ENCODE measurements at regions not wholly inside any gene's neighbourhood (a gene's known extent, or its start where the extent isn't known, plus 50 kb on each side); places are given as distances from the start of the nearest gene placed in this dataset.

DNA sequence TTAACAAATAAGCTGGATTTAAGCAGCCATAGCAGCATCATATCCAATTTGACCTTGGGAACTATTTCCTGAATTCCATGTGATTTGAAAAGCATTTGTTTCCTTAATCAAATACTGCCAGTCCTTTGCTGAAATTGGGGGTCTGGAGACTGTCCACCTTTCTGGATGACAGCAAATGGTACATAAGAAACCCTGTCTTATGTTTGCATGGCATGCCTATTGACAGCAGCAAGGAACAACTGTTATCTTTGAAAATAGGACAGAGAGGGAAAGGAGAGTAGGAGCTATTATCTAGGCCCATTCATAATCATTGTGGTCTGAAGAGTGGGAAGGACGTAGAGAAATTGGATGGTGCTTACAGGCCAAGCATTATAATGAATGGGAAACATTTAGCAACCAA, 129.2 kb upstream of the CTNNA2 start:
- H3K9me2 ChIP-seq (ENCODE audit: insufficient read depth) = no peaks in the 10 kb centered on the region
- no peak overlapping the region for H3K4me2 ChIP-seq (ENCODE audit: low read length)
- intact Hi-C loops (cut with micrococcal nuclease) = no loop called here
- no TSS peak for BruUV-seq (replicated peaks)
- no peak overlapping the region for H2AFZ ChIP-seq (ENCODE audit: low read depth, low read length, poor library complexity, severe bottlenecking)
- H4K20me1 ChIP-seq (ENCODE audit: insufficient read depth) = no peaks in the 10 kb centered on the region
- H3K36me3 ChIP-seq (ENCODE audit: control insufficient read depth in 1 of 2, insufficient read depth in 2 of 2, low read length in 2 of 2) = no peaks in the 10 kb centered on the region
- ATAC-seq (no peak), DNase-seq (ENCODE audit: low read depth, low spot score) (no peak)
- H3K27ac ChIP-seq (ENCODE audit: low read depth, low read length) = no peak overlapping the region
- ChIA-PET POLR2A (no interaction called here), CTCF (no interaction called here), RAD21 (ENCODE audit: low non-redundant PET in 1 of 2, low total read pairs in 2 of 2, uncharacterized antibody in 2 of 2, unreplicated experiment in 2 of 2) (no interaction called here)
- H3K79me2 ChIP-seq (ENCODE audit: insufficient read depth, low read length) = no peaks in the 10 kb centered on the region
- H3K4me3 ChIP-seq (replicated peaks in 1 of 2; ENCODE audit: low read depth in 1 of 2, low read length in 2 of 2) = no peak overlapping the region
- H3K4me1 ChIP-seq (ENCODE audit: control insufficient read depth in 1 of 2, insufficient read depth in 2 of 2, low read length in 2 of 2) = no peaks in the 10 kb centered on the region
- H3K27me3 ChIP-seq (ENCODE audit: insufficient read depth, low read length) = no peaks in the 10 kb centered on the region
- H3K9ac ChIP-seq (ENCODE audit: low read length) = no peak overlapping the region
- H3K9me3 ChIP-seq (ENCODE audit: control insufficient read depth in 1 of 2, insufficient read depth in 1 of 2, low read depth in 1 of 2, low read length in 2 of 2) = peaks cover 3 to 20% of the 10 kb centered on the region in 2 experiments; a peak in 2 of 4 replicates
- TF ChIP-seq, protein P1, sequence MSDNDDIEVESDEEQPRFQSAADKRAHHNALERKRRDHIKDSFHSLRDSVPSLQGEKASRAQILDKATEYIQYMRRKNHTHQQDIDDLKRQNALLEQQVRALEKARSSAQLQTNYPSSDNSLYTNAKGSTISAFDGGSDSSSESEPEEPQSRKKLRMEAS (IDR thresholded peaks at IDR 0.05) = no peak
- TF ChIP-seq SP1 (IDR thresholded peaks at IDR 0.05; ENCODE audit: low read depth) (no peak), ZFX (IDR thresholded peaks at IDR 0.05) (no peak), CEBPB (IDR thresholded peaks at IDR 0.05; ENCODE audit: low read depth) (no peak), SIN3A (IDR thresholded peaks at IDR 0.05; ENCODE audit: low read depth) (no peak), ELF1 (IDR thresholded peaks at IDR 0.05; ENCODE audit: borderline replicate concordance, low read depth) (no peak), RAD21 (IDR thresholded peaks at IDR 0.05; ENCODE audit: low read depth) (no peak), POLR2A (IDR thresholded peaks at IDR 0.05; ENCODE audit: borderline replicate concordance, extremely low read depth, insufficient read depth, insufficient read length) (no peak), EZH2 (IDR thresholded peaks at IDR 0.05) (no peak), EGR1 (IDR thresholded peaks at IDR 0.05; ENCODE audit: low read depth) (no peak), YY1 (IDR thresholded peaks at IDR 0.05; ENCODE audit: extremely low read depth, insufficient replicate concordance, low read depth, low read length) (no peak), ZNF274 (IDR thresholded peaks at IDR 0.05; ENCODE audit: low read depth, low read length) (no peak), CTCF (IDR thresholded peaks at IDR 0.05 in 2 of 3, conservative IDR thresholded peaks at IDR 0.05 in 1 of 3; ENCODE audit: borderline replicate concordance in 1 of 3, insufficient read depth in 1 of 3, low read depth in 2 of 3, low read length in 2 of 3) (no peak)
- TF ChIP-seq, protein P2, sequence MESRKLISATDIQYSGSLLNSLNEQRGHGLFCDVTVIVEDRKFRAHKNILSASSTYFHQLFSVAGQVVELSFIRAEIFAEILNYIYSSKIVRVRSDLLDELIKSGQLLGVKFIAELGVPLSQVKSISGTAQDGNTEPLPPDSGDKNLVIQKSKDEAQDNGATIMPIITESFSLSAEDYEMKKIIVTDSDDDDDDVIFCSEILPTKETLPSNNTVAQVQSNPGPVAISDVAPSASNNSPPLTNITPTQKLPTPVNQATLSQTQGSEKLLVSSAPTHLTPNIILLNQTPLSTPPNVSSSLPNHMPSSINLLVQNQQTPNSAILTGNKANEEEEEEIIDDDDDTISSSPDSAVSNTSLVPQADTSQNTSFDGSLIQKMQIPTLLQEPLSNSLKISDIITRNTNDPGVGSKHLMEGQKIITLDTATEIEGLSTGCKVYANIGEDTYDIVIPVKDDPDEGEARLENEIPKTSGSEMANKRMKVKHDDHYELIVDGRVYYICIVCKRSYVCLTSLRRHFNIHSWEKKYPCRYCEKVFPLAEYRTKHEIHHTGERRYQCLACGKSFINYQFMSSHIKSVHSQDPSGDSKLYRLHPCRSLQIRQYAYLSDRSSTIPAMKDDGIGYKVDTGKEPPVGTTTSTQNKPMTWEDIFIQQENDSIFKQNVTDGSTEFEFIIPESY (IDR thresholded peaks at IDR 0.05; ENCODE audit: extremely low read depth, insufficient replicate concordance, low read length) = no peak
- TF ChIP-seq, protein P3, sequence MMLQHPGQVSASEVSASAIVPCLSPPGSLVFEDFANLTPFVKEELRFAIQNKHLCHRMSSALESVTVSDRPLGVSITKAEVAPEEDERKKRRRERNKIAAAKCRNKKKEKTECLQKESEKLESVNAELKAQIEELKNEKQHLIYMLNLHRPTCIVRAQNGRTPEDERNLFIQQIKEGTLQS (IDR thresholded peaks at IDR 0.05) = no peak

Data from HCT116 (cell line).